ENCODE measurements at regions not wholly inside any gene's neighbourhood (a gene's known extent, or its start where the extent isn't known, plus 50 kb on each side); places are given as distances from the start of the nearest gene placed in this dataset.

DNA sequence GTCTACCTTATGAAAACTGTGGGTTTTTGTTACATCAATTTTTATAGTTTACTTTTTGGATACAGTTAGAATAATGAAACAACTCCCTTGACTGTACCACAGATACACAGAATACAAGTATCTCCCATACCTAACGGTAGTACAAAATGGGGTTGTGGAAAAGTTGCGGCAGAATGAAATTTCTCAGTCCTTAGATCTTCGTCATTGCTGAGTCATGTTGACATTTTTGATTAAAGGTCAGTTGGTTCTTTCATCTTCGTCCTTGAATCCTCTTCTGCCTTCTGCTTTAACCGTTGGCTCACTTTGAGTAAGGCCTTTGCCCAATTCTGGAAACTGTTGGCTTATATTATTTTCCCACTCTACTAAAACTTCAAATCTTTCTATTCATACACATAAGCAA lies 75.6 kb downstream of the TRIML1 start:
- TF ChIP-seq POLR2AphosphoS5 (IDR thresholded peaks at IDR 0.05; ENCODE audit: low read depth, low read length) (no peak), SIN3A (IDR thresholded peaks at IDR 0.05; ENCODE audit: borderline replicate concordance, insufficient read depth, low read length) (no peak), TAF1 (IDR thresholded peaks at IDR 0.05; ENCODE audit: borderline replicate concordance, insufficient read depth, low read length) (no peak), FOXP2 (optimal IDR thresholded peaks at IDR 0.05; ENCODE audit: borderline replicate concordance, extremely low read depth, extremely low read length, insufficient read depth) (no peak)
- TF ChIP-seq, protein P1, sequence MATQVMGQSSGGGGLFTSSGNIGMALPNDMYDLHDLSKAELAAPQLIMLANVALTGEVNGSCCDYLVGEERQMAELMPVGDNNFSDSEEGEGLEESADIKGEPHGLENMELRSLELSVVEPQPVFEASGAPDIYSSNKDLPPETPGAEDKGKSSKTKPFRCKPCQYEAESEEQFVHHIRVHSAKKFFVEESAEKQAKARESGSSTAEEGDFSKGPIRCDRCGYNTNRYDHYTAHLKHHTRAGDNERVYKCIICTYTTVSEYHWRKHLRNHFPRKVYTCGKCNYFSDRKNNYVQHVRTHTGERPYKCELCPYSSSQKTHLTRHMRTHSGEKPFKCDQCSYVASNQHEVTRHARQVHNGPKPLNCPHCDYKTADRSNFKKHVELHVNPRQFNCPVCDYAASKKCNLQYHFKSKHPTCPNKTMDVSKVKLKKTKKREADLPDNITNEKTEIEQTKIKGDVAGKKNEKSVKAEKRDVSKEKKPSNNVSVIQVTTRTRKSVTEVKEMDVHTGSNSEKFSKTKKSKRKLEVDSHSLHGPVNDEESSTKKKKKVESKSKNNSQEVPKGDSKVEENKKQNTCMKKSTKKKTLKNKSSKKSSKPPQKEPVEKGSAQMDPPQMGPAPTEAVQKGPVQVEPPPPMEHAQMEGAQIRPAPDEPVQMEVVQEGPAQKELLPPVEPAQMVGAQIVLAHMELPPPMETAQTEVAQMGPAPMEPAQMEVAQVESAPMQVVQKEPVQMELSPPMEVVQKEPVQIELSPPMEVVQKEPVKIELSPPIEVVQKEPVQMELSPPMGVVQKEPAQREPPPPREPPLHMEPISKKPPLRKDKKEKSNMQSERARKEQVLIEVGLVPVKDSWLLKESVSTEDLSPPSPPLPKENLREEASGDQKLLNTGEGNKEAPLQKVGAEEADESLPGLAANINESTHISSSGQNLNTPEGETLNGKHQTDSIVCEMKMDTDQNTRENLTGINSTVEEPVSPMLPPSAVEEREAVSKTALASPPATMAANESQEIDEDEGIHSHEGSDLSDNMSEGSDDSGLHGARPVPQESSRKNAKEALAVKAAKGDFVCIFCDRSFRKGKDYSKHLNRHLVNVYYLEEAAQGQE (IDR thresholded peaks at IDR 0.05; ENCODE audit: insufficient read depth in 1 of 2, low read depth in 2 of 2, low read length in 2 of 2): no peak

DNA sequence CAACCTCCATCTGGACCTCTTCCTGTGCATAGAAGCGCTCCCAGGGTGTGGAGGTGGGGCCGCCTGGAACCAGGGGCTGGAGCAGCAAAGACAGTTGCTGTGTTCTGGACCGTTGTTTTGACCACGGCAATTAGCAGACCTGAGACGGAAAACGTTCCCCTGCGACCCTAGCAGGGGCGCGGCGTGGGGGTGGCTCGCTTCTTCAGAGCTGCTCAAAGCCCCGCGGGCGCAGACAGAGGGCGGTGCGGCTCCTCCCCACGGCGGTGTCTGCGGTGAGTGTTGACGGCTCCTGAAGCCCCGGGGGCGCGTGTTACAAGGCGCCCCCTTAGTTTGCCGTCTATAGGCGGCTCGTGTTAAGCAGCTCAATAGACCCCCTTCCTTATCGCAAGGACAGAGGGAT lies 79.2 kb downstream of the TRIML1 start:
- TF ChIP-seq, protein P1 (IDR thresholded peaks at IDR 0.05; ENCODE audit: insufficient read depth in 1 of 2, low read depth in 2 of 2, low read length in 2 of 2): no peak
- TF ChIP-seq SIN3A (IDR thresholded peaks at IDR 0.05; ENCODE audit: borderline replicate concordance, insufficient read depth, low read length) (no peak), POLR2AphosphoS5 (IDR thresholded peaks at IDR 0.05; ENCODE audit: low read depth, low read length) (no peak), FOXP2 (optimal IDR thresholded peaks at IDR 0.05; ENCODE audit: borderline replicate concordance, extremely low read depth, extremely low read length, insufficient read depth) (no peak), TAF1 (IDR thresholded peaks at IDR 0.05; ENCODE audit: borderline replicate concordance, insufficient read depth, low read length) (no peak)

DNA sequence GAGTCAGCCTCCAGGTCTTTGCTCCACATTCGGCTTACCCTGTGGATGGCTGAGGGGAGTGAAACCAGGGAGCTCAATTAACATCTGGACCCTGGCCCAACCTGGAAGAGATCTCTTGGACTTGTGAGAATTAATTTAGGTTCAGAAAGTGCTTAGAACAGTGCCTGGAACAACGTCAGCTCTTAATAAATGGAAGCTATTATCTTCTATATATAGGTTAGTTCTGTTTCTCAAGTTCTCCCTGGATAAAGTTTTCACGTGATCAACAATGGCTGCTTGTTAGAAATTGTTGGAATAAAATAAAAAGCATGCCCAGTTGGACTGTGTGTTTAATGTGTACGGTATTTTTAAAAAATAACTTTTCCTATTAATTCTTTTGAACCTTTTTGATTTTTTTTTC lies 80.8 kb downstream of the TRIML1 start:
- TF ChIP-seq SIN3A (IDR thresholded peaks at IDR 0.05; ENCODE audit: borderline replicate concordance, insufficient read depth, low read length): no peak
- TF ChIP-seq FOXP2 (optimal IDR thresholded peaks at IDR 0.05; ENCODE audit: borderline replicate concordance, extremely low read depth, extremely low read length, insufficient read depth): no peak
- TF ChIP-seq POLR2AphosphoS5 (IDR thresholded peaks at IDR 0.05; ENCODE audit: low read depth, low read length): no peak
- TF ChIP-seq TAF1 (IDR thresholded peaks at IDR 0.05; ENCODE audit: borderline replicate concordance, insufficient read depth, low read length): no peak

DNA sequence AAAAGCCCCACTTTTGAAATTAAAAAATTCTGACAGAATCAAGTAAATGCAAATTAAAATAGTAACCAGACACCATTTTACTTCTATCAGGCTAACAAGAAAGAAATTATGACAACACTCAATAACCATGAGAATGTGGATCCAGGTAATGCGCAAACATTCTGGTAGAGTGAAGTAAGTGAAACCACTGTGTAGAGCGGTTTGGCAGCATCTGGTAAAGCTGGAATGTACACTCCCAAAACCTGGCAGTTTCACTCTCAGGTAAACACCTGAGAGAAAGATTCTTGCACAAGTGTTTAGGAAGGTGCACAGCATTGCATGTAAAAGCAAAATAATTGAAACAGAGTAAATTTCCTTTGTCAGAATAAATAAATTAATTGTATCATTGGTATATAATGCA lies 81.8 kb downstream of the TRIML1 start:
- TF ChIP-seq SIN3A (IDR thresholded peaks at IDR 0.05; ENCODE audit: borderline replicate concordance, insufficient read depth, low read length) (no peak), FOXP2 (optimal IDR thresholded peaks at IDR 0.05; ENCODE audit: borderline replicate concordance, extremely low read depth, extremely low read length, insufficient read depth) (no peak), POLR2AphosphoS5 (IDR thresholded peaks at IDR 0.05; ENCODE audit: low read depth, low read length) (no peak), TAF1 (IDR thresholded peaks at IDR 0.05; ENCODE audit: borderline replicate concordance, insufficient read depth, low read length) (no peak)
- TF ChIP-seq, protein P1 (IDR thresholded peaks at IDR 0.05; ENCODE audit: insufficient read depth in 1 of 2, low read depth in 2 of 2, low read length in 2 of 2): no peak

DNA sequence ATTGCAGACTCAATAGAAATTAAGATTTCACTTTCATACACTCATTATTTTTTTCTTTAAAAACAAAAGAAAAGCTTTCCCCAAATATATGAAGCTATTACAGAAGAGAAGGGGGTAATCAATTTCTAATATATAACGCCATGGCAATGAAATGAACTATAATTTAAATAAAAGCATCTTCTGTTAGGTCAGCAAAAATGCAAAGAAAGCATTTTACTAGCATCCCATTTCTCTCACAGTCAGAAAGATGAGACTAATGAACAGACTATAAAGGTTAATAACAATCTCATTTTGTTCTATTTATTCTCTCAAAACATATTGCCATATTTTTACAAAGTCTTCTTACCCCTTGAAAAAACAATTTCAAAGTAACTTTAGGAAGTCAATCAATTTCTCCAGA lies 89.0 kb downstream of the TRIML1 start:
- no peak for TF ChIP-seq TAF1 (IDR thresholded peaks at IDR 0.05; ENCODE audit: borderline replicate concordance, insufficient read depth, low read length)
- TF ChIP-seq FOXP2 (optimal IDR thresholded peaks at IDR 0.05; ENCODE audit: borderline replicate concordance, extremely low read depth, extremely low read length, insufficient read depth): no peak
- TF ChIP-seq POLR2AphosphoS5 (IDR thresholded peaks at IDR 0.05; ENCODE audit: low read depth, low read length): no peak
- TF ChIP-seq, protein P1 (IDR thresholded peaks at IDR 0.05; ENCODE audit: insufficient read depth in 1 of 2, low read depth in 2 of 2, low read length in 2 of 2): no peak
- no peak for TF ChIP-seq SIN3A (IDR thresholded peaks at IDR 0.05; ENCODE audit: borderline replicate concordance, insufficient read depth, low read length)
